ENCODE measurements at regions not wholly inside any gene's neighbourhood (a gene's known extent, or its start where the extent isn't known, plus 50 kb on each side); places are given as distances from the start of the nearest gene placed in this dataset.

DNA sequence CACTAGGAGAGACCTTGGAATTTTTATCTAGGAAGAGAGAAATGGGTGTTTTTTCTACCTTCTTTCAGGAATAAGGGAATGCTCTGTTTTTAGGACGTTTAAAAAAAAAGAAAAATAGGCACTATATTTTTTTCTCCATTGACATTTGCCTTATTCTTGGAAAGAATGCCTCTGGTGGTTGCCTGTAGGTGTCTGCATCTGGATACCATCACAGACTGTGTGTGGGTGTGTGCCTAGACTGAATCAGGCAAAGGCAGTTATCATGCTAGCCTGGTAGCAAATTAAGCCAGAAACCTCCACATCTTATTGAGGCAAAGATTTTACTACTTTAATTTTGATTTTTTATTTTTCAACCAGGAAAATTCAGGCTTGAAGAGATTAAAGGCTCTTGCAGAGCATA, 513.6 kb upstream of the KCNMB2 start:
- no peak for DNase-seq (ENCODE audit: low spot score)
- no peak overlapping the region for H3K4me3 Mint-ChIP-seq
- H3K27ac Mint-ChIP-seq: no peak overlapping the region
- no peaks in the 10 kb centered on the region for H3K36me3 Mint-ChIP-seq
- ChIA-PET CTCF (no interaction called here), POLR2A (no interaction called here)
- peak; percentile 60 for ATAC-seq
- H3K9me3 Mint-ChIP-seq: no peaks in the 10 kb centered on the region
- TF ChIP-seq ARID4B (CRISPR knock-in tag; IDR thresholded peaks at IDR 0.05; ENCODE audit: borderline replicate concordance) (no peak), E2F5 (CRISPR knock-in tag; IDR thresholded peaks at IDR 0.05) (no peak), USF1 (CRISPR knock-in tag; IDR thresholded peaks at IDR 0.05) (no peak), ETV6 (CRISPR knock-in tag; IDR thresholded peaks at IDR 0.05) (no peak), ZNF232 (CRISPR knock-in tag; IDR thresholded peaks at IDR 0.05) (no peak), JUN (CRISPR knock-in tag; IDR thresholded peaks at IDR 0.05) (no peak), ZBTB21 (CRISPR knock-in tag; IDR thresholded peaks at IDR 0.05; ENCODE audit: borderline replicate concordance) (no peak), MYBL2 (CRISPR knock-in tag; IDR thresholded peaks at IDR 0.05) (no peak), SMAD3 (CRISPR knock-in tag; IDR thresholded peaks at IDR 0.05; ENCODE audit: borderline replicate concordance) (no peak), ATF6 (CRISPR knock-in tag; IDR thresholded peaks at IDR 0.05) (no peak), ZNF138 (CRISPR knock-in tag; conservative IDR thresholded peaks at IDR 0.05) (no peak)
- TF ChIP-seq, protein P1, sequence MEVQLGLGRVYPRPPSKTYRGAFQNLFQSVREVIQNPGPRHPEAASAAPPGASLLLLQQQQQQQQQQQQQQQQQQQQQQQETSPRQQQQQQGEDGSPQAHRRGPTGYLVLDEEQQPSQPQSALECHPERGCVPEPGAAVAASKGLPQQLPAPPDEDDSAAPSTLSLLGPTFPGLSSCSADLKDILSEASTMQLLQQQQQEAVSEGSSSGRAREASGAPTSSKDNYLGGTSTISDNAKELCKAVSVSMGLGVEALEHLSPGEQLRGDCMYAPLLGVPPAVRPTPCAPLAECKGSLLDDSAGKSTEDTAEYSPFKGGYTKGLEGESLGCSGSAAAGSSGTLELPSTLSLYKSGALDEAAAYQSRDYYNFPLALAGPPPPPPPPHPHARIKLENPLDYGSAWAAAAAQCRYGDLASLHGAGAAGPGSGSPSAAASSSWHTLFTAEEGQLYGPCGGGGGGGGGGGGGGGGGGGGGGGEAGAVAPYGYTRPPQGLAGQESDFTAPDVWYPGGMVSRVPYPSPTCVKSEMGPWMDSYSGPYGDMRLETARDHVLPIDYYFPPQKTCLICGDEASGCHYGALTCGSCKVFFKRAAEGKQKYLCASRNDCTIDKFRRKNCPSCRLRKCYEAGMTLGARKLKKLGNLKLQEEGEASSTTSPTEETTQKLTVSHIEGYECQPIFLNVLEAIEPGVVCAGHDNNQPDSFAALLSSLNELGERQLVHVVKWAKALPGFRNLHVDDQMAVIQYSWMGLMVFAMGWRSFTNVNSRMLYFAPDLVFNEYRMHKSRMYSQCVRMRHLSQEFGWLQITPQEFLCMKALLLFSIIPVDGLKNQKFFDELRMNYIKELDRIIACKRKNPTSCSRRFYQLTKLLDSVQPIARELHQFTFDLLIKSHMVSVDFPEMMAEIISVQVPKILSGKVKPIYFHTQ (CRISPR knock-in tag; IDR thresholded peaks at IDR 0.05): no peak
- TF ChIP-seq, protein P2, sequence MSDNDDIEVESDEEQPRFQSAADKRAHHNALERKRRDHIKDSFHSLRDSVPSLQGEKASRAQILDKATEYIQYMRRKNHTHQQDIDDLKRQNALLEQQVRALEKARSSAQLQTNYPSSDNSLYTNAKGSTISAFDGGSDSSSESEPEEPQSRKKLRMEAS (CRISPR knock-in tag; IDR thresholded peaks at IDR 0.05): no peak
- TF ChIP-seq, protein P3, sequence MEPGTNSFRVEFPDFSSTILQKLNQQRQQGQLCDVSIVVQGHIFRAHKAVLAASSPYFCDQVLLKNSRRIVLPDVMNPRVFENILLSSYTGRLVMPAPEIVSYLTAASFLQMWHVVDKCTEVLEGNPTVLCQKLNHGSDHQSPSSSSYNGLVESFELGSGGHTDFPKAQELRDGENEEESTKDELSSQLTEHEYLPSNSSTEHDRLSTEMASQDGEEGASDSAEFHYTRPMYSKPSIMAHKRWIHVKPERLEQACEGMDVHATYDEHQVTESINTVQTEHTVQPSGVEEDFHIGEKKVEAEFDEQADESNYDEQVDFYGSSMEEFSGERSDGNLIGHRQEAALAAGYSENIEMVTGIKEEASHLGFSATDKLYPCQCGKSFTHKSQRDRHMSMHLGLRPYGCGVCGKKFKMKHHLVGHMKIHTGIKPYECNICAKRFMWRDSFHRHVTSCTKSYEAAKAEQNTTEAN (CRISPR knock-in tag; IDR thresholded peaks at IDR 0.05): no peak
- TF ChIP-seq, protein P4, sequence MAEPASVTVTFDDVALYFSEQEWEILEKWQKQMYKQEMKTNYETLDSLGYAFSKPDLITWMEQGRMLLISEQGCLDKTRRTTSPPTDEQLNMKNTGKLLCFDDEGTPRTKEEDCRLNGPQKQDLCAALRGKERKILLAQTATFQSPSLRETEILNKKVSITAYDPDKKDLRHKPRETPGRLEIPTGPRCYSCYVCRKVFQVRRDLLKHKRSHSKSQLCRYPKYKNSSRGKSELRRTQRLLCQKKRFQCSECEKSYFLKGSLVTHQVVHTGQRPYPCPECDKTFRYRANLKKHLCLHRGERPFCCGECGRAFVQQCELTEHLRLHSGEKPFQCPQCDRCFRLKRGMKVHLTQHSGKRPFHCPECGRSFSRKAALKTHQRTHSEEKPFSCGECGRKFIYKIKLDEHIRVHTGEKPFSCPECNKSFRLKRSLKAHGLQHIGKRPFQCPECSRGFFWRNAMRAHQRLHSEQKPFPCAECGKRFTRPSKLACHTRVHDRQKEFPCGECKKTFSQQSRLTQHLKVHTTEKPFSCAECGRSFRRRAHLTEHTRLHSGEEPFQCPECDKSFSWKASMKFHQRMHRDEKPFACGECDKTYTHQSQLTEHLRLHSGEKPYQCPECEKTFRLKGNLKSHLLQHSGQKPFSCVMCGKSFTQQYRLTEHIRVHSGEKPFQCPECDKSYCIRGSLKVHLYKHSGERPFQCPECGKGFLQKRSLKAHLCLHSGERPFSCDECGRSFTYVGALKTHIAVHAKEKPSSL (CRISPR knock-in tag; conservative IDR thresholded peaks at IDR 0.05): no peak
- TF ChIP-seq, protein P5, sequence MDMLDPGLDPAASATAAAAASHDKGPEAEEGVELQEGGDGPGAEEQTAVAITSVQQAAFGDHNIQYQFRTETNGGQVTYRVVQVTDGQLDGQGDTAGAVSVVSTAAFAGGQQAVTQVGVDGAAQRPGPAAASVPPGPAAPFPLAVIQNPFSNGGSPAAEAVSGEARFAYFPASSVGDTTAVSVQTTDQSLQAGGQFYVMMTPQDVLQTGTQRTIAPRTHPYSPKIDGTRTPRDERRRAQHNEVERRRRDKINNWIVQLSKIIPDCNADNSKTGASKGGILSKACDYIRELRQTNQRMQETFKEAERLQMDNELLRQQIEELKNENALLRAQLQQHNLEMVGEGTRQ (CRISPR knock-in tag; IDR thresholded peaks at IDR 0.05): no peak
- H3K4me1 Mint-ChIP-seq: peaks cover 30% of the 10 kb centered on the region
- H3K27me3 Mint-ChIP-seq (ENCODE audit: low read depth): no peaks in the 10 kb centered on the region
